ENCODE measurements at regions not wholly inside any gene's neighbourhood (a gene's known extent, or its start where the extent isn't known, plus 50 kb on each side); places are given as distances from the start of the nearest gene placed in this dataset.

- no peaks in the 10 kb centered on the region for H3K9me3 Mint-ChIP-seq (ENCODE audit: unreplicated experiment)
- POLR2A ChIA-PET, result no interaction called here
- intact Hi-C loops (cut with micrococcal nuclease), result no loop called here
These were observed 437.4 kb downstream of the TLE4 start for GRCh38 chr9:80009204-80009603.

GRCh38 chr9:80004714-80005113, 432.9 kb downstream of the TLE4 start:
- DNase-seq (ENCODE audit: unreplicated experiment), result no peak
- Mint-ChIP-seq H3K4me3 (ENCODE audit: unreplicated experiment) (no peak overlapping the region), H3K27me3 (ENCODE audit: insufficient read depth, unreplicated experiment) (no peaks in the 10 kb centered on the region), H3K9me3 (ENCODE audit: unreplicated experiment) (no peaks in the 10 kb centered on the region), H3K4me1 (ENCODE audit: insufficient read depth, unreplicated experiment) (no peaks in the 10 kb centered on the region), H3K36me3 (ENCODE audit: insufficient read depth, unreplicated experiment) (no peaks in the 10 kb centered on the region), H3K27ac (ENCODE audit: low read depth, unreplicated experiment) (no peak overlapping the region)
- ChIA-PET POLR2A (no interaction called here), CTCF (no interaction called here)
- no TSS peak for BruUV-seq (replicated peaks)
- intact Hi-C loops (cut with micrococcal nuclease), result no loop called here
- no peak for TF ChIP-seq CTCF (IDR thresholded peaks at IDR 0.05; ENCODE audit: unreplicated experiment)

More at GRCh38 chr9:80009204-80009603, 437.4 kb downstream of the TLE4 start:
- no peak for DNase-seq (ENCODE audit: unreplicated experiment)
- no peak for TF ChIP-seq CTCF (IDR thresholded peaks at IDR 0.05; ENCODE audit: unreplicated experiment)
- CTCF ChIA-PET, result interaction anchor here (0.6 kb wide), 1 partner anchor 514 kb away, joined by 3 read pairs; no protein-coding TSS in a partner anchor
- Mint-ChIP-seq H3K27me3 (ENCODE audit: insufficient read depth, unreplicated experiment) (no peaks in the 10 kb centered on the region), H3K36me3 (ENCODE audit: insufficient read depth, unreplicated experiment) (no peaks in the 10 kb centered on the region), H3K4me1 (ENCODE audit: insufficient read depth, unreplicated experiment) (no peaks in the 10 kb centered on the region), H3K4me3 (ENCODE audit: unreplicated experiment) (no peak overlapping the region), H3K27ac (ENCODE audit: low read depth, unreplicated experiment) (no peak overlapping the region)
- BruUV-seq (replicated peaks), result no TSS peak

GRCh38 chr9:79990536-79990935, 418.8 kb downstream of the TLE4 start:
- BruUV-seq (replicated peaks), result no TSS peak
- no peaks in the 10 kb centered on the region for H3K27me3 Mint-ChIP-seq (ENCODE audit: insufficient read depth, unreplicated experiment)
- H3K4me1 Mint-ChIP-seq (ENCODE audit: insufficient read depth, unreplicated experiment), result no peaks in the 10 kb centered on the region
- H3K36me3 Mint-ChIP-seq (ENCODE audit: insufficient read depth, unreplicated experiment), result no peaks in the 10 kb centered on the region
- TF ChIP-seq CTCF (IDR thresholded peaks at IDR 0.05; ENCODE audit: unreplicated experiment), result no peak
- H3K27ac Mint-ChIP-seq (ENCODE audit: low read depth, unreplicated experiment), result no peak overlapping the region
- intact Hi-C loops (cut with micrococcal nuclease), result no loop called here
- CTCF ChIA-PET, result no interaction called here
- no peaks in the 10 kb centered on the region for H3K9me3 Mint-ChIP-seq (ENCODE audit: unreplicated experiment)
- POLR2A ChIA-PET, result interaction anchor here (0.6 kb wide), 1 partner anchor 652 kb away, joined by 3 read pairs; no protein-coding TSS in a partner anchor
- DNase-seq (ENCODE audit: unreplicated experiment), result no peak
- no peak overlapping the region for H3K4me3 Mint-ChIP-seq (ENCODE audit: unreplicated experiment)

- H3K27ac Mint-ChIP-seq (ENCODE audit: low read depth, unreplicated experiment), result no peak overlapping the region
- BruUV-seq (replicated peaks), result no TSS peak
- intact Hi-C loops (cut with micrococcal nuclease), result no loop called here
These were observed 417.3 kb downstream of the TLE4 start for GRCh38 chr9:79989079-79989478.

More at GRCh38 chr9:79989079-79989478, 417.3 kb downstream of the TLE4 start:
- DNase-seq (ENCODE audit: unreplicated experiment), result no peak
- peaks cover 8% of the 10 kb centered on the region for H3K4me1 Mint-ChIP-seq (ENCODE audit: insufficient read depth, unreplicated experiment)
- no peaks in the 10 kb centered on the region for H3K36me3 Mint-ChIP-seq (ENCODE audit: insufficient read depth, unreplicated experiment)
- H3K27me3 Mint-ChIP-seq (ENCODE audit: insufficient read depth, unreplicated experiment), result no peaks in the 10 kb centered on the region
- H3K9me3 Mint-ChIP-seq (ENCODE audit: unreplicated experiment), result no peaks in the 10 kb centered on the region
- H3K4me3 Mint-ChIP-seq (ENCODE audit: unreplicated experiment), result no peak overlapping the region
- POLR2A ChIA-PET, result no interaction called here
- CTCF ChIA-PET, result interaction anchor here (0.6 kb wide), 1 partner anchor 82 kb away, joined by 3 read pairs; no protein-coding TSS in a partner anchor
- no peak for TF ChIP-seq CTCF (IDR thresholded peaks at IDR 0.05; ENCODE audit: unreplicated experiment)

All from MCF 10A (cell line).